Left renal cortex interstitium (tissue), 4 donors: ENCODE measurements at regions not wholly inside any gene's neighbourhood (a gene's known extent, or its start where the extent isn't known, plus 50 kb on each side); places are given as distances from the start of the nearest gene placed in this dataset.

Experiments used
- DNase-seq, 4 donors: peaks; one replicate each; pipeline ENCODE4 v3.0.0-alpha.2; 2013; ENCODE audit warnings: low read depth in 4 of 4, low spot score in 2 of 4, missing footprints in 1 of 4

DNA sequence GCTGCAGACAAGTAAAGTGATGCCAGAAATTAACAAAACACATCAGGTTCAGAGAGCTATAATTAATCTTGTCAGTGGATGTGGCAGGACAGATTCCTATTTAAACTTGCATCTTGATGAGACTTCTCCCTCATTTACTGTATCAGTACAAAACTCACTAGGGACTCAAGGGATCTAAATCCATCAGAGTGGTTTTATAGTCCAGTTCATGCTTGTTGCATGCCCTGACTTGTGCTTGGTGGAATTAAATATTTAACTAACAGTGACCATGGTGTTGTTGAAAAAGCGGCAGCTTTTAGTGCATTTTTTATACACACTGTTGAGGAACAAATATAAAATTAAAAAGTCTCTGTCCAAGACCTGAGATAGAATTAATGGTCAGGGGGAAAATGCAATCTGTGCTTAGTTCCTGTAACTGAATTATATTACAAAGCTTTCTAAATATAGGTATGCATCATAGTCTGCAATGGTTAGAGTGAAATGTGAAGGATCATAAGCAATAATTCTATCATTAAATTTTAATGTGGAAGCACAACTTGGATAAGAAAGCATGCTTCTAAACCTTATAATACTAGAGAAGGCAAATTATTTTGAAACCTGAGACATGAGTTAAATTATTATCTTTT, 1475.5 kb upstream of the TENM4 start:
- no peak for DNase-seq

DNA sequence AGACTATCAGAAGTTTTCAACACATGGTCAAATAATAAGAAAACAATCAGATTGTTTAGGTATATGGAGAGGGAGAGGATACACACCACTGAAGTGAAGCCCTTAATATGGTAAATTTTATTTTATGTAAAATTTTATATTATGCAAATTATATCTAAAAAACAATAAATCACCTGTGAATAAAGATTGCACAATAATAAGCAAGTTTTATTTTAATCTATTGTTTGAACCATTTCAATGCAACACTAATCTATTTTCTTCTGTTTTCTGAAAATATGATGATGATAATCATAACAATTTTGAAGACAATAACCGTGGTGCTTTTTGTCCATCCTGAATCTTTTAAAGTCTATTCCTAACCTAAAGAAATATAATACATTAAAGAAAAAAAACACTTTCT, 1473.5 kb upstream of the TENM4 start:
- DNase-seq, result no peak

DNA sequence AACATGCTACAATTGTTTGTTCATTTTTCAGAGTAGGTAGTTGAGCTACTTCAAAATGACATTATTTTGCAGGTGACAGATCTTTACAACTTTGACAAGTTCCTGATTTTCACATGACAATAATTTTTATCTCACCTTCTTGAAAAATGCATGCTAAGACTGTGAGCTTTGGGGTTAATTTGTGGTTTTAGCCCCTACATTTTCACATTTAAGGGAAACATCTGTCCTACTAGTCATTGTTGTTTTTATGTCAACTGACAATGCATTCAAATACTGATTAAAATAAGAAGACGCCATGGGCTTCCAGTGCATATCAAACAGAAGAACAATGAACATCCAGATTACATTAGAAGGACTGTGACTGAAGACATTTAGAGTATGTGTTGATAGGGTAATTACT, 1470.8 kb upstream of the TENM4 start:
- DNase-seq, result no peak

DNA sequence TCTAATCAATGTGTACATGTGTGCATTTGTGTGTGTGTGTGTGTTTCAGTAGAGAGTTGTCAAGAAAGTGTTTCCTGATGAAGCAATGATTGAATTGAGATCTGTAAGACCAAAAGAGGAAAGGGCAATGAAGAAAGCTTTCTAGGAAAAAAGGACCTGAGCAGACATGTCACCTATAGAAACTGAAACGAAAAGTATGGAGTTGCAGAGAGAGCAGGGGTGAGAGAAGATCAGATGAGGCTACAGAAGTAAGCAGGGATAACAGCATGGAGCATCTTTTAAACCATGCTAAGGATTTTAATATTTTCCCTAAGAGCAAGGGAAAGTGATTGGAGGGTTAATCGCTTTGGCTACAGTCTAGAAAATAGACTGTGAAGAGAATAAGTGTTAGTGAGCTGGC, 1459.4 kb upstream of the TENM4 start:
- DNase-seq, result no peak

DNA sequence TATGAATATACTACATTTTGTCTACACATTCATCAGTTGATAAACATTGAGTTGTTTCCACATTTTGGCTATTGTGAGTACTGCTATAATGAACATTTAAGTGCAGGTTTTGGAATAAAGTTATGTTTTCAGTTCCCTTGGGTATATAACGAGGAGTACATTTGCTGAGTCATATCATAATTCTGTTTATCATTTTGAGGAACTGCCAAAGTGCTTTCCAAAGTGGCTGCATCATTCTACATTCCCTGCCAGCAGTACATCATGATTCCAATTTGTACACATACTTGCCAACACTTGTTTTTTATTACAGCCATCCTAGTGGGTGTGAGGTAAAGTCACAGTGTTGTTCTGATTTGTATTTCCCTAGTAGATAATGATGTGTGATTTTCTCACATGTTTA, 1458.6 kb upstream of the TENM4 start:
- no peak for DNase-seq

DNA sequence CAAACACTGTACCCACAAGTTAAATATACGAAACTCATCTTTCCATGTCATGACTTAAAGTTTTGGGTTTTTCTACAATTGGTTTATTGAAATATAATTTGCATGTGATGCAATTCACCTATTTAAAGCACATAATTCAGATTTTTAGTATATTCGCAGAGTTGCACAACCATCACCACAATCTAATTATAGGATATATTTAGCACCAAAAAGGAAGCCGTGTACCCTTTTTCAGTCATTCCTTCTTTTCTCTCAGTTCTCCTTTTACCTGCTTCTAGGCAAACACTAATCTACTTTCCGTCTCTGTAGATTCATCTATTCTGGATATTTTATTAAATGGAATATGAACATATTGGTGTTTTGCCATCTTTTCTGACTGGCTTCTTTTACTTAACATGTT, 1458.1 kb upstream of the TENM4 start:
- no peak for DNase-seq

DNA sequence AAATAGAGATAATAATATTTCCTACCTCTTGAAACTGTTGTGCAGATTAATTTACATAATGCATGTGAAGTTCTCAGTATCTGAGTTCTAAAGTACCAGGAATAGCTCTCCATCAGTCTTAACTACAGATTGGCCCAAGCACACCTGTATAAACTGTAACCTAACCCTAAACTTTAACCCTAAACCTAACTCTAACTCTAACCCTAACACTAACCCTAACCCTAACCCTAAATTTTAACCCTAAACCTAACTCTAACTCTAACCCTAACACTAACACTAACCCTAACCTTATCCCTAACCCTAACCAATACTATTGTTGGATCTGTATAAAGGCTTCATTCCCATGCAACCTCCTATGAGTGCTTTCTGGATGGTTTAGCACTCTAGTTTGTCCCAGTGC, 1445.9 kb upstream of the TENM4 start:
- DNase-seq, result no peak

DNA sequence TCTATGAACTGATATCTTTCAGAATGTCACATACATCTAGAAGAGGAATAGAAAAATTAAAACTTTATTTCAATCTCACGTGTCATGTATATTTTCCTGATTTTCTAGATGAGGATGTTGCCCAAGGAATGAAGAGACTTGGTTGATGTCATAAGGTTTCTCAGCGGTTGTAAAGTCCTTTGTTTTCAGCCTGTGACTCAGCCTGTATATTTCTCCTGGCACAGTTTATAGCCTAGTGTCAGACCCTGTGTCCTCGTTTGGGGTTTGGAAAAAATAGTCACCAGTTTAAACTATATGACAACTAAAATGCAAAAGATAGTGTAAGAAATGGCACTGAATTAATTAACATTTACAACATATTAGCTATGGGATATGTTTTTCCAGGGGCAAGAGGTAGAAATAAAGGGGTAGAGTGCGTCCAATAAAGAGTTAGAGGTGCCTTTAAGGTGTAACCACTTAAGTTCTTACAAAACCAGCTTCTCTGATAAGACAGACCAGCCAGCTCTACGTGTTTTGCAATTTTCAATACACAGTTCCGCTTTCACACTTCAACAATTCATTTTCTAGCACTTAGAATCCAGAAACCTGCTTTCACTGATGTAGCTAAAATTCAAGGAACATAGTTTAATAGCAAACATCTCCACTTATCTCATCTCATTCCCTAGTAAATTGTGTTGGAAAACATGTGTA, 1432.6 kb upstream of the TENM4 start:
- DNase-seq, result no peak

DNA sequence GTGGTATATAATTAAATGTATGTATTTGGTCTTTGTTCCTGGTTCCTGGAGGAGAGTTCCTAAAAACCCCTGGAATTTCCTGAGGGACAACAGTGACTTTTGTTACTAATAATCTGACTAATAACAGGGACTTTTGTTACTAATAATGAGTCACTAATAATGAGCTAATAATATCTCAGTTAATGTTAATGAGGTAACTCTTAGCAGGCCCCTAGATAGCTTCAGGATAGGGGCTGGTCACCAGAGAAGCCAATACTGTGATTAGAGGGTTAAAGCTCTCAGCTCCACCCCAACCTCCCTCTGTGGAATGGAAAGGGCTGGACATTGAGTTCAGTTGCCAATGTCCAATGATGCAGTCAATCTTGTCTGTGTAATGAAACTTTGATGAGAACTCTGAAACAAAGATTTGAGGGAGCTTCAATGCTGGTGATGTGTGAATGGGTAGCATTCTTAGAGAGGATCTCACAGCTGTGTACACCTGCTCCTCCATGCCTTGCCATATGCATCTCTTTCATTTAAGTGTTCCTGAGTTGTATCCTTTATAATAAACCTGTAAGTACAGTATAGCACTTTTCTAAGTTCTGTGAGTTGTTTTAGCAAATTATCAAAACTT, 1431.4 kb upstream of the TENM4 start:
- no peak for DNase-seq

DNA sequence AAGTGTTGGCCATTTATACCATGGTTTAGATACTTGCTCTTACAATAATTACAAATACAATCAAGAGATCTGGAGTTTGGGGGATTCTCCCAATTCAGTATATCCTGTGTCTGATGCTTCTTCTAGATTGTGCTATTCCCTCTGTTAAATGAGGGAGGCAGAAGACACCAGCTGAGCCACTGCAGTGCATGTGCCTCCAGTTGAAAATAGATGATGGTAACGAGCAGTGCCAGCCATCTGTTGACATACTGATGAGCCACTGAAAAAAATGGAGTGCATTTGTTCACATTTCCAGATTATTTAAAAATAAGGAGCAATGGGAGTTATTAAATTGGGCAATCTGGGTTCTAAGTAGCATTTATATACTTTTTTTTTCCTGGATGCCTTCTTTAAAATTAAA, 1428.0 kb upstream of the TENM4 start:
- DNase-seq, result no peak

DNA sequence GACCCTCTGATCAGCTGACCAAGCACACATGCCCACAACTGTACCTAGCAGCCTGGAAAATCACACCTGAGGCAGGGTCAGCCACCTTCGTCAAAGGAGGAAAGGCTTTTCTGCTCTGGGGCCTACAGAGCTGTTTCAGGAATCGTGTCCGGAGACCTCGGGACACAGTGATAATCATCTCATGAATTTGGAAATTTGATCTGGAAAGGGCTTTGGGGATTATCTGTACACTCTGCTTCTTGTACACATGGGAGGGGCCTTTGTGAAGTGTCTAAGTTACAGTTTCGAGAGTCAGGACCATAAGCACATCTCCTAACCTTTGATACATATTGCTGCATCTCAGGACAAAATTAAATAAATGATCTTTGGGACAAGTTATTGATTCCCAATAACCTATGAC, 1421.2 kb upstream of the TENM4 start:
- no peak for DNase-seq

DNA sequence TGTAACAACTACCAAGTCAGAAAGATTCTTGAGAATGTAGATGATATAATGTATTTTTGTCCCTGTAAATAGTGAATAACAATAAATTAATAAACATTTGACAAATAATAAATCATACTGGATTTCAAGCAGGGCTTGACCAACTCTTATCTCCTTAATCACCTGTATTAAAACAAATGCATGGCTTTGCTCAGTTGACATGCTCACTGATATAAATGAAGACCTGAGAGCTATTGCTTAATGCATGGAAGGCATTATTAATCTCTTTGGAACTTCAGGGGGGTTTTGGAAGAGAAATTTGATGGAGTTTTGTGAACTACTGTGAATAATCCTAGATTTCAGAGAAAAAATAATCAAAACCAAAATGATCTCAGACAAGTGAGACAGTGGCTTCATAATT, 1420.4 kb upstream of the TENM4 start:
- DNase-seq, result no peak

DNA sequence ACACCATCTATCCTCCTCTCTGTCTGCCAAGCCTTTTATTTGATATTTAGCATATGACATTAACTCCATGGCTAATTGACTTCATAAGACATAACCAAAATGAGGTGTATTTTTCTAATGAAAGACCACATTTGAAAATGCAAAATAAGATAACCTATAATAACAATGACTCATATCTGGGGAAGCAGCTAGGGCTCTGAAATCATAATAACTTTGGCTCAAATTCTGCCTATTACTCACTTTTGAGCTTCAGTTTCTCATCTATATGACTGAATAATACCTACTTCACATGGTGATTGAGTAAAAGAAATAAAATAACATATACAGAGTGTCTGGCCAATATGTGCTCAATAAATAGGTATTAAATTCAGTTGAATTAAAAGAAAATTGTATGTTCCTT, 1419.8 kb upstream of the TENM4 start:
- DNase-seq, result no peak

DNA sequence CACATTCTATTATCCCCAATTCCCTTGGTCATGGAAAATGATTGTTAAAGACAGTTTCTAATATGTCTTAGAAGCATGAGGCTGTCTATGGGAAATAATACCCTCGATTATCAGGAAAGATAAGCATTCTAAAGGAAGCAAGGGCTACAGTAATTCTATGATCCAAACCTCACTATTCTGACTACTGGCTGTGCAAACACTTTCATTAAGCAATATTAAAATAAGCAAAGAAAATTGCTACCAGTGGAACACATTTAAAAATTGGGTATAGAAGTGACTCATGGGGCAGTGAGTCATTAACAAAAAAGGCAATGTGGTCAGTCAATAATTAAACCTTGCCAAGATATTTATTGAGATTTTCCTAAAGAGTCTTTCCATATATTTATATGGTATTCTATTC, 1415.2 kb upstream of the TENM4 start:
- no peak for DNase-seq

DNA sequence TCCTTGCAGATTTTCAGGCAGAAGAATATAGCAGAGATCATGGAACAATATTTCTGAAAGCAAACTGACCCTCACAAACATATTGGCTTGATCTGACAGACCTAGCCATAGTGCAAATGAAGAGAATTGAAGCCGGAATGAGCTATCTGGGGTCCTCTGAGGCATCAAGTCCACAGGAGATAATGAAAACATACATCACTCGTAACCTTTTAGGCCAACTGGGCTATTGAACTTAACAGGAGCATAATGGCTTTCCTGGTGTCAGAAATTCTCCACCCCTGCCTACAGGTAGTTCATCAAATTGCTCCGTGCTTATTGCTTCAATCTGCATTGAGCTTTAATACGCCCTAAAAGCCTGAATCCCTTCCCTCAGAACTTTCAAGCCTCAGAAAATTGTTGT, 1414.6 kb upstream of the TENM4 start:
- DNase-seq, result no peak

DNA sequence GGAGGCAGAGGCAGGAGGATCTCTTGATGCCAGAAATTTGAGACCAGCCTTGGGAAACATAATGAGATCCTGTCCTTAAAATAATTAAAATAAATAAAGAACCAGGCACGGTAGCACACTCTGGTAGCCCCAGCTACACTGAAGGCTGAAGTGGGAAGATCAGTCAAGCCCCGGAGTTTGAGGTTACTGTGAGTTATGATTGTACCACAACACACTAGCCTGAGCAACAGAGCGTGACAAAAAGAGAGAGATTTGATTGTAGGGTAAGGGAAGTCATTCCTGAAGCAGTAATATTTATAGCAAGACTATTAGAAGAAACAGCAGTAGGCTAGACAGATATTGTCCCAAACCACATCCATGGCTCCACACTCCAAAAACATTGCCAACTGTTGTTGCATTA, 1408.4 kb upstream of the TENM4 start:
- no peak for DNase-seq

DNA sequence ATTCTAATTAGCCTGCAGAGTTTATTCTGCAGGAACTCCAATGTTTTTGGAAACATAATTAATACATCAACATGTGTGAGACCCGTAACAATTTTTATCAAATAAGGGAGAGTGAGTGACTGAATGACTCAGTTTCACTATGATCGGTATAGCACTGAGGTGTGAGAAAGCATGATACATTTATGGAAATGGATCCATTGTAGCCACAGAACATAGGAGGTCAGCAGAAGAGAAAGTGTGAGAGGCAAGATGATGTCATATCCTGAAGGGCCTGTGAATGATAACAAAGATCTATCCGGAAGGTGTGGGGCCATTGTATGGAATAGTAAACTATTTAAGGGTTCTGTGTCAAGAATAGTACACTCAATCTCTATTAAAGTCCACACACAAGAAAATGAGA, 1406.1 kb upstream of the TENM4 start:
- no peak for DNase-seq

DNA sequence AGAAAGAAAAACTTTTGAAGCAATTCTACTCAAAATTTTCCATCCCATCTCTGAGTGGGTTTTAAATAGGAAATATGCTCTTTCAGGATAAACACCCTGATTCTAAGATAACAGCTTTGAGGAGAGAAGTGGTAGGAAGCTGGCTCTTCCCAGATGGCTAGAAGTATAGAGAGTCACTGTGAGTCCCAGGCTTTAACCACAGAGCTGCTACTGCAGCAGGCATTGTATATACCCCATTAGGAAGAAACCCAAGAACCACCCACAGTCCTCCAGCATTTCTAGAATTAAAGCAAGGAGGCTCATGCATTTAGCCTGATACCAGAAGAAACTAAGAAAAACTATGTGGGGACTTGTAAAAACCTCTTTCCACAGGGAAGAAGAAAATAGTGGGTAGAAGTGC, 1405.6 kb upstream of the TENM4 start:
- no peak for DNase-seq

DNA sequence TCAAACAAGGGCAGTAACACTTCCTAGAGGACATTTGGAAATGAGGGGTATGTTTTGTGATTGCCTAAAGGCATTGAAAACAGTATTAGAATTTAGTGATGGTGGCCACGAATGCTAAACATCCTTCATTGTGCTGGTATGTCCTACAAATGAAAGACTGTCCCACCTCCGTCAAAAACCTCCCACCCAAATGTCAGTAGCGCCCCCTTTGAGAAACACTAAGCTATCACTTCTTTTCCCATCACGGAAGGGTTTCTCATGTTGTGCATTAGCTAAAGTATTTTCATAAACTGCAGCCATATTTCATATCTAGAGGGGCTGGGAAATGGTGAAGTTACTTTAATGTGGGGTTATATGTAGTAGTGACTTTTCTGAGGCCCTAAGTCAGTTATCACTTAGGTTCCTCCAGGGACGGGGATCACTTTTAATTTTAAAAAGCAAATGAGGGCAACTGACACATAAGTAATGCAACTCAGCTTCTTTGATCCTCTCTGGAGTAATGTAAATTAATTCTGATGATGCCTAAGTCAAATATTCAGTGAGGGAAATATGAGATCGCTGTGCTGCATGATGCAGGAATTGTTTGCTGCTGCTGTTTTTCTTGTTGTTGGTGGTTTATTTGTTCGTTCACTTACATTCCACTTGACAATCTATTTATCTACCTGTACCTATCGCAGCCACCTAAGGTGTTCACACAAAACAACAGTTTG, 1403.4 kb upstream of the TENM4 start:
- no peak for DNase-seq

DNA sequence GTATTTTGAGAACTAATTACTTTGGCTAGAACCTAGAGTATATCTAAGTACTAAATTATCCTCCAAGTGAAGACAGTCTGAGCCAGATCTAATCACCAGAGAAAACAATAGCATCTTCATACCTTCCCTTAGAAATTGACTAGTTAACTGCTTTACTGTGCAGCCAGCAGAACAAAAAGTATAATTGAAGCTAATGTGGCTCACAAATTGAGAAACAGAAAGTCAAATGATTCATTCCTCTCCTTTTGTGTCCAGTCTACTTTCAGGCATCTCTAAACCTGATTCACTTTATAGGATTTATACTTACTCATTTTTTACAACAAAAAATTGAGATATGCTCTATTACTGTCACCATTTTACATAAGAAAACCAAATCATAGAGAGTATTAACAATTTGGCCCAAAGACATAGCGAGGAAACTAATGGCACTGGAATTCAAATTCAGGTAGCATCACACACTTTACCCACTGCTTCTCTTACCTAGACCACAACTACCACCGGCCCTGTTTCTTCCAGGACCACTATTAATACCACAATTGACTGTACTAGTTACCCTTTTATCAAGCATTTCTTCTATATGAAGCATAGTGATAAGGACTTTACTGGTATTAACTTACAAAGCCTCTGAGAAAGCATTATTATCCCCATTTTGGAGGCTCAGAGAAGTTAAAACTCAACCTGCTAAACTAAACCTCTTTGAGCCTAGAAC, 1402.6 kb upstream of the TENM4 start:
- no peak for DNase-seq

DNA sequence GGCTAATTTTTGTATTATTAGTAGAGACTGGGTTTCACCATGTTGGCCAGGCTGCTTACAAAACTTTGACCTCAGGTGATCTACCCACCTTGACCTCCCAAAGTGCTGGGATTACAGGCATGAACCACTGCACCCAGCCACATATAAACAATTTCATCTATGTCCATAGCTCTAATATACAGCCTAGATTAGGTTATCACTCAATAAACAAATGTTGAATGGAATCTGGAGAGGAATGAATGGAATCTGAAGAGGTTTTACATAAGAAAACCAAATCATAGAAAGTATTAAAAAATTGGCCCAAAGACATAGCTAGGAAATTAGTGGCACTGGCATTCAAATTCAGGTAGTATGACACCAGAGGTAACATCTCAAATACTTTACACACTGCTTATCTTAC, 1401.4 kb upstream of the TENM4 start:
- DNase-seq, result no peak
